T-helper 17 cell (primary cell): ENCODE measurements at regions not wholly inside any gene's neighbourhood (a gene's known extent, or its start where the extent isn't known, plus 50 kb on each side); places are given as distances from the start of the nearest gene placed in this dataset.

Experiments
- ATAC-seq: fragments of 150-1000 bp; cut with Tn5 transposase; 2 replicates; pipeline ENCODE4 v1.10.0; 2021; ENCODE audit warnings: mild to moderate bottlenecking, moderate library complexity
- DNase-seq, 3 donors: peaks; one replicate each; pipeline versions ENCODE4 v3.0.0 to v3.0.0-alpha.2; 2020 to 2021
- H3K9me3 ChIP-seq: one replicate; pipeline ENCODE4 v1.7.0; 2013; ENCODE audit warnings: low read length, mild to moderate bottlenecking; ENCODE audit not compliant: control insufficient read depth, poor library complexity, severe bottlenecking
- H3K27ac Mint-ChIP-seq: one replicate; pipeline ENCODE4 v1.8.0; 2022; ENCODE audit warnings: mild to moderate bottlenecking, moderate library complexity, mixed read lengths
- H3K27me3 Mint-ChIP-seq: one replicate; pipeline ENCODE4 v1.8.0; 2022; ENCODE audit warnings: mixed read lengths
- H3K36me3 Mint-ChIP-seq: one replicate; pipeline ENCODE4 v1.8.0; 2022; ENCODE audit warnings: low read depth, mixed read lengths
- H3K4me1 Mint-ChIP-seq: one replicate; pipeline ENCODE4 v1.8.0; 2022; ENCODE audit warnings: mild to moderate bottlenecking, mixed read lengths
- H3K4me3 Mint-ChIP-seq: one replicate; pipeline ENCODE4 v1.8.0; 2022; ENCODE audit warnings: mild to moderate bottlenecking, moderate library complexity, mixed read lengths

GRCh38 chr5:56566374-56567249, 248.7 kb upstream of the MAP3K1 start:
- no peak overlapping the region for H3K4me3 Mint-ChIP-seq
- H3K9me3 ChIP-seq: no peaks in the 10 kb centered on the region
- H3K4me1 Mint-ChIP-seq: peaks cover 23% of the 10 kb centered on the region
- H3K36me3 Mint-ChIP-seq: no peaks in the 10 kb centered on the region
- DNase-seq (no peak), ATAC-seq (no peak)
- H3K27me3 Mint-ChIP-seq: no peaks in the 10 kb centered on the region
- H3K27ac Mint-ChIP-seq: no peak overlapping the region

- no peak for DNase-seq
- H3K4me3 Mint-ChIP-seq: no peak overlapping the region
- no peaks in the 10 kb centered on the region for H3K9me3 ChIP-seq
- H3K27me3 Mint-ChIP-seq: no peaks in the 10 kb centered on the region
- H3K4me1 Mint-ChIP-seq: peaks cover 23% of the 10 kb centered on the region
- H3K36me3 Mint-ChIP-seq: no peaks in the 10 kb centered on the region
- peak; percentile 55 for ATAC-seq
- no peak overlapping the region for H3K27ac Mint-ChIP-seq
Measured at GRCh38 chr5:56565644-56566043, 249.7 kb upstream of the MAP3K1 start.

GRCh38 chr5:56565283-56565615, 250.1 kb upstream of the MAP3K1 start:
- Mint-ChIP-seq H3K27me3 (no peaks in the 10 kb centered on the region), H3K4me3 (no peak overlapping the region), H3K27ac (no peak overlapping the region), H3K4me1 (peaks cover 20% of the 10 kb centered on the region), H3K36me3 (no peaks in the 10 kb centered on the region)
- no peak for DNase-seq
- no peaks in the 10 kb centered on the region for H3K9me3 ChIP-seq
- ATAC-seq: no peak

- no peak overlapping the region for H3K4me3 Mint-ChIP-seq
- H3K27ac Mint-ChIP-seq: no peak overlapping the region
- no peaks in the 10 kb centered on the region for H3K36me3 Mint-ChIP-seq
- peaks cover 20% of the 10 kb centered on the region for H3K4me1 Mint-ChIP-seq
- no peak for ATAC-seq
- H3K27me3 Mint-ChIP-seq: no peaks in the 10 kb centered on the region
- H3K9me3 ChIP-seq: no peaks in the 10 kb centered on the region
- no peak for DNase-seq
Measured at GRCh38 chr5:56564541-56565282, 250.6 kb upstream of the MAP3K1 start.

GRCh38 chr5:56561455-56561854, 253.9 kb upstream of the MAP3K1 start:
- no peaks in the 10 kb centered on the region for H3K36me3 Mint-ChIP-seq
- H3K27me3 Mint-ChIP-seq: no peaks in the 10 kb centered on the region
- peaks cover 12% of the 10 kb centered on the region for H3K4me1 Mint-ChIP-seq
- no peak overlapping the region for H3K27ac Mint-ChIP-seq
- H3K9me3 ChIP-seq: no peaks in the 10 kb centered on the region
- ATAC-seq (no peak), DNase-seq (no peak)
- no peak overlapping the region for H3K4me3 Mint-ChIP-seq

GRCh38 chr5:56558131-56558745, 257.1 kb upstream of the MAP3K1 start:
- no peaks in the 10 kb centered on the region for H3K27me3 Mint-ChIP-seq
- no peak overlapping the region for H3K4me3 Mint-ChIP-seq
- ATAC-seq: no peak
- DNase-seq: no peak
- H3K4me1 Mint-ChIP-seq: no peaks in the 10 kb centered on the region
- no peaks in the 10 kb centered on the region for H3K36me3 Mint-ChIP-seq
- no peaks in the 10 kb centered on the region for H3K9me3 ChIP-seq
- no peak overlapping the region for H3K27ac Mint-ChIP-seq

- no peaks in the 10 kb centered on the region for H3K9me3 ChIP-seq
- H3K4me1 Mint-ChIP-seq: no peaks in the 10 kb centered on the region
Measured at GRCh38 chr5:56557198-56557597, 258.2 kb upstream of the MAP3K1 start.

GRCh38 chr5:56552612-56553268, 262.6 kb upstream of the MAP3K1 start:
- Mint-ChIP-seq H3K4me3 (no peak overlapping the region), H3K27me3 (no peaks in the 10 kb centered on the region), H3K4me1 (no peaks in the 10 kb centered on the region), H3K27ac (no peak overlapping the region), H3K36me3 (no peaks in the 10 kb centered on the region)
- no peak for DNase-seq
- H3K9me3 ChIP-seq: no peaks in the 10 kb centered on the region
- no peak for ATAC-seq

More at GRCh38 chr5:56557198-56557597, 258.2 kb upstream of the MAP3K1 start:
- DNase-seq (no peak), ATAC-seq (no peak)
- Mint-ChIP-seq H3K27me3 (no peaks in the 10 kb centered on the region), H3K4me3 (no peak overlapping the region), H3K36me3 (no peaks in the 10 kb centered on the region), H3K27ac (no peak overlapping the region)

- Mint-ChIP-seq H3K27me3 (no peaks in the 10 kb centered on the region), H3K4me1 (no peaks in the 10 kb centered on the region), H3K36me3 (no peaks in the 10 kb centered on the region), H3K27ac (no peak overlapping the region), H3K4me3 (no peak overlapping the region)
- H3K9me3 ChIP-seq: no peaks in the 10 kb centered on the region
- no peak for DNase-seq
- ATAC-seq: no peak
Measured at GRCh38 chr5:56550227-56550626, 265.1 kb upstream of the MAP3K1 start.

- H3K9me3 ChIP-seq: no peaks in the 10 kb centered on the region
- H3K4me3 Mint-ChIP-seq: no peak overlapping the region
- DNase-seq: no peak
- no peaks in the 10 kb centered on the region for H3K27me3 Mint-ChIP-seq
- peaks cover 2% of the 10 kb centered on the region for H3K4me1 Mint-ChIP-seq
- ATAC-seq: no peak
- no peak overlapping the region for H3K27ac Mint-ChIP-seq
- no peaks in the 10 kb centered on the region for H3K36me3 Mint-ChIP-seq
Measured at GRCh38 chr5:56549096-56549886, 266.1 kb upstream of the MAP3K1 start.

- no peak for DNase-seq
- no peak overlapping the region for H3K27ac Mint-ChIP-seq
- no peaks in the 10 kb centered on the region for H3K36me3 Mint-ChIP-seq
- no peak for ATAC-seq
- H3K4me3 Mint-ChIP-seq: no peak overlapping the region
- H3K9me3 ChIP-seq: no peaks in the 10 kb centered on the region
- H3K27me3 Mint-ChIP-seq: no peaks in the 10 kb centered on the region
- peaks cover 12% of the 10 kb centered on the region for H3K4me1 Mint-ChIP-seq
Measured at GRCh38 chr5:56545016-56545415, 270.3 kb upstream of the MAP3K1 start.

GRCh38 chr5:56543441-56544388, 271.6 kb upstream of the MAP3K1 start:
- no peak overlapping the region for H3K4me3 Mint-ChIP-seq
- no peaks in the 10 kb centered on the region for H3K9me3 ChIP-seq
- DNase-seq (no peak), ATAC-seq (no peak)
- no peaks in the 10 kb centered on the region for H3K36me3 Mint-ChIP-seq
- peaks cover 14% of the 10 kb centered on the region for H3K4me1 Mint-ChIP-seq
- no peaks in the 10 kb centered on the region for H3K27me3 Mint-ChIP-seq
- H3K27ac Mint-ChIP-seq: no peak overlapping the region
